HG02623 (cell line): ENCODE measurements at regions not wholly inside any gene's neighbourhood (a gene's known extent, or its start where the extent isn't known, plus 50 kb on each side); places are given as distances from the start of the nearest gene placed in this dataset.
"Not testable (repeated sequence)": the region's sequence is repeated elsewhere in the genome, so short reads cannot be mapped to it uniquely, and the experiment has no call there.

Experiments used
- ATAC-seq: cut with Tn5 transposase; IDR thresholded peaks from one replicate; pipeline ENCODE4 v1.9.1; 2021; ENCODE audit warnings: moderate library complexity; ENCODE audit not compliant: unreplicated experiment

- not testable (repeated sequence) for ATAC-seq
Measured at GRCh38 chr4:9505341-9505740, 61.1 kb downstream of the DEFB131A start.

- ATAC-seq: not testable (repeated sequence)
Measured at GRCh38 chr4:9506672-9507071, 62.5 kb downstream of the DEFB131A start.

- ATAC-seq: not testable (repeated sequence)
Measured at GRCh38 chr4:9512941-9513340, 68.7 kb downstream of the DEFB131A start.

- ATAC-seq: not testable (repeated sequence)
Measured at GRCh38 chr4:9519631-9520030, 75.4 kb downstream of the DEFB131A start.

- not testable (repeated sequence) for ATAC-seq
Measured at GRCh38 chr4:9522903-9523302, 78.7 kb downstream of the DEFB131A start.

GRCh38 chr4:9524406-9524805, 80.2 kb downstream of the DEFB131A start:
- ATAC-seq: not testable (repeated sequence)

- ATAC-seq: not testable (repeated sequence)
Measured at GRCh38 chr4:9532134-9532862, 88.1 kb downstream of the DEFB131A start.

- ATAC-seq: not testable (repeated sequence)
Measured at GRCh38 chr4:9532863-9533192, 88.6 kb downstream of the DEFB131A start.

GRCh38 chr4:9537101-9537500, 92.9 kb downstream of the DEFB131A start:
- not testable (repeated sequence) for ATAC-seq

- not testable (repeated sequence) for ATAC-seq
Measured at GRCh38 chr4:9539939-9540520, 95.8 kb downstream of the DEFB131A start.

GRCh38 chr4:9541388-9541915, 97.2 kb downstream of the DEFB131A start:
- ATAC-seq: not testable (repeated sequence)

GRCh38 chr4:9544851-9545250, 100.6 kb downstream of the DEFB131A start:
- ATAC-seq: not testable (repeated sequence)

GRCh38 chr4:9547470-9547869, 103.3 kb downstream of the DEFB131A start:
- ATAC-seq: not testable (repeated sequence)

- not testable (repeated sequence) for ATAC-seq
Measured at GRCh38 chr4:9556076-9556475, 111.9 kb downstream of the DEFB131A start.

GRCh38 chr4:9577869-9578268, 133.7 kb downstream of the DEFB131A start:
- ATAC-seq: not testable (repeated sequence)

GRCh38 chr4:9582880-9583279, 138.7 kb downstream of the DEFB131A start:
- not testable (repeated sequence) for ATAC-seq

- no peak for ATAC-seq
Measured at GRCh38 chr4:9592010-9592409, 147.8 kb downstream of the DEFB131A start.

GRCh38 chr4:9594948-9595347, 150.7 kb downstream of the DEFB131A start:
- no peak for ATAC-seq

- not testable (repeated sequence) for ATAC-seq
Measured at GRCh38 chr4:9595531-9595930, 151.3 kb downstream of the DEFB131A start.

GRCh38 chr4:9599266-9599665, 155.1 kb downstream of the DEFB131A start:
- no peak for ATAC-seq

- no peak for ATAC-seq
Measured at GRCh38 chr4:9600246-9600645, 156.0 kb downstream of the DEFB131A start.

- no peak for ATAC-seq
Measured at GRCh38 chr4:9602389-9602914, 158.2 kb downstream of the DEFB131A start.
